A673 (cell line): ENCODE measurements at regions not wholly inside any gene's neighbourhood (a gene's known extent, or its start where the extent isn't known, plus 50 kb on each side); places are given as distances from the start of the nearest gene placed in this dataset.

Source experiments
- BruUV-seq: library from RNA; stranded (reverse); fragments of 400-500 nt; replicated peaks from 2 replicates; lab custom pipeline; 2021; lab: Mats Ljungman, UMichigan
- CTCF ChIA-PET: fragments of 300-600 bp; sonication (Branson Sonifier 250); formaldehyde crosslinking; loops from one replicate; lab custom pipeline; 2022; ENCODE audit warnings: antibody characterized with exemption; lab: Charles Lee
- POLR2A ChIA-PET: fragments of 300-600 bp; sonication (Branson Sonifier 250); formaldehyde crosslinking; loops from one replicate; lab custom pipeline; 2022; ENCODE audit warnings: antibody characterized with exemption; ENCODE audit not compliant: low non-redundant PET; lab: Charles Lee
- DNase-seq: peaks from one replicate; pipeline ENCODE4 v3.0.0-alpha.2; 2015; ENCODE audit warnings: low spot score
- H3K27ac ChIP-seq: fragments of 200-600 bp; sonication (generic); 2 replicates; pipeline ENCODE4 v1.5.1; 2016; ENCODE audit warnings: mixed run types, low read depth, mild to moderate bottlenecking, mixed read lengths, antibody characterized with exemption, low read length; ENCODE audit not compliant: poor library complexity, severe bottlenecking
- H3K27me3 ChIP-seq: fragments of 200-600 bp; sonication (generic); replicated peaks from 2 replicates; pipeline ENCODE4 v1.6.1; 2017; ENCODE audit warnings: mixed run types, low read depth, mild to moderate bottlenecking, mixed read lengths, antibody characterized with exemption, low read length; ENCODE audit not compliant: insufficient read depth, poor library complexity
- H3K36me3 ChIP-seq: fragments of 200-600 bp; sonication (generic); 2 replicates; pipeline ENCODE4 v1.6.1; 2016; ENCODE audit warnings: mixed run types, mild to moderate bottlenecking, mixed read lengths, antibody characterized with exemption, low read length; ENCODE audit not compliant: insufficient read depth, poor library complexity, severe bottlenecking
- H3K4me1 ChIP-seq: fragments of 200-600 bp; sonication (generic); 2 replicates; pipeline ENCODE4 v1.6.1; 2017; ENCODE audit warnings: mixed run types, mild to moderate bottlenecking, mixed read lengths, antibody characterized with exemption, low read length; ENCODE audit not compliant: insufficient read depth, poor library complexity, severe bottlenecking
- H3K4me3 ChIP-seq: fragments of 200-600 bp; sonication (generic); 2 replicates; pipeline ENCODE4 v1.5.1; 2016; ENCODE audit warnings: low read depth, mixed run types, mild to moderate bottlenecking, mixed read lengths, low read length; ENCODE audit not compliant: poor library complexity, severe bottlenecking
- H3K9me3 ChIP-seq: fragments of 200-600 bp; sonication (generic); 2 replicates; pipeline ENCODE4 v1.6.1; 2016; ENCODE audit warnings: mixed run types, low read depth, mild to moderate bottlenecking, mixed read lengths, antibody characterized with exemption, low read length; ENCODE audit not compliant: poor library complexity, severe bottlenecking
- EZH2 ChIP-seq: fragments of 200-600 bp; sonication (generic); IDR thresholded peaks from 2 replicates; pipeline ENCODE4 v1.6.1; 2017; ENCODE audit warnings: borderline replicate concordance, low read depth, mild to moderate bottlenecking, mixed read lengths, antibody characterized with exemption, low read length; ENCODE audit not compliant: poor library complexity, severe bottlenecking
- intact Hi-C: fragments of 100-400 bp; cut with micrococcal nuclease; formaldehyde crosslinking; loops from one replicate; pipeline ENCODE4 v1.10.0; 2022; ENCODE audit not compliant: unreplicated experiment
- TF ChIP-seq, protein P1 (sequence below): fragments of 300-800, 200-600 bp; sonication (generic); conservative IDR thresholded peaks from 2 replicates; pipeline ENCODE4 v1.5.1; 2017; ENCODE audit warnings: low read depth, mild to moderate bottlenecking, antibody characterized with exemption, low read length, moderate library complexity, mixed read lengths

GRCh38 chr7:117950601-117951260 is 77.5 kb upstream of the CTTNBP2 start:
- POLR2A ChIA-PET, result no interaction called here
- intact Hi-C loops, result no loop called here
- no peaks in the 10 kb centered on the region for H3K27me3 ChIP-seq

GRCh38 chr7:117951285-117951684 is 78.0 kb upstream of the CTTNBP2 start:
- CTCF ChIA-PET, result no interaction called here
- no peak overlapping the region for H3K4me3 ChIP-seq

More at GRCh38 chr7:117950601-117951260, 77.5 kb upstream of the CTTNBP2 start:
- H3K27ac ChIP-seq, result no peak overlapping the region
- H3K4me3 ChIP-seq, result no peak overlapping the region
- BruUV-seq, result no TSS peak
- H3K9me3 ChIP-seq, result no peaks in the 10 kb centered on the region
- TF ChIP-seq, protein P1, sequence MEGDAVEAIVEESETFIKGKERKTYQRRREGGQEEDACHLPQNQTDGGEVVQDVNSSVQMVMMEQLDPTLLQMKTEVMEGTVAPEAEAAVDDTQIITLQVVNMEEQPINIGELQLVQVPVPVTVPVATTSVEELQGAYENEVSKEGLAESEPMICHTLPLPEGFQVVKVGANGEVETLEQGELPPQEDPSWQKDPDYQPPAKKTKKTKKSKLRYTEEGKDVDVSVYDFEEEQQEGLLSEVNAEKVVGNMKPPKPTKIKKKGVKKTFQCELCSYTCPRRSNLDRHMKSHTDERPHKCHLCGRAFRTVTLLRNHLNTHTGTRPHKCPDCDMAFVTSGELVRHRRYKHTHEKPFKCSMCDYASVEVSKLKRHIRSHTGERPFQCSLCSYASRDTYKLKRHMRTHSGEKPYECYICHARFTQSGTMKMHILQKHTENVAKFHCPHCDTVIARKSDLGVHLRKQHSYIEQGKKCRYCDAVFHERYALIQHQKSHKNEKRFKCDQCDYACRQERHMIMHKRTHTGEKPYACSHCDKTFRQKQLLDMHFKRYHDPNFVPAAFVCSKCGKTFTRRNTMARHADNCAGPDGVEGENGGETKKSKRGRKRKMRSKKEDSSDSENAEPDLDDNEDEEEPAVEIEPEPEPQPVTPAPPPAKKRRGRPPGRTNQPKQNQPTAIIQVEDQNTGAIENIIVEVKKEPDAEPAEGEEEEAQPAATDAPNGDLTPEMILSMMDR, result no peak
- no peak for TF ChIP-seq EZH2
- H3K4me1 ChIP-seq, result no peaks in the 10 kb centered on the region
- no peak for DNase-seq
- H3K36me3 ChIP-seq, result no peaks in the 10 kb centered on the region
- CTCF ChIA-PET, result no interaction called here

GRCh38 chr7:117951691-117952280 is 78.5 kb upstream of the CTTNBP2 start:
- ChIA-PET POLR2A (no interaction called here), CTCF (no interaction called here)
- no peaks in the 10 kb centered on the region for H3K36me3 ChIP-seq
- DNase-seq, result no peak
- intact Hi-C loops, result no loop called here
- H3K4me3 ChIP-seq, result no peak overlapping the region
- no peaks in the 10 kb centered on the region for H3K4me1 ChIP-seq
- BruUV-seq, result no TSS peak
- TF ChIP-seq EZH2, result no peak
- TF ChIP-seq, protein P1, result no peak
- no peaks in the 10 kb centered on the region for H3K27me3 ChIP-seq
- H3K27ac ChIP-seq, result no peak overlapping the region
- no peaks in the 10 kb centered on the region for H3K9me3 ChIP-seq

More at GRCh38 chr7:117951285-117951684, 78.0 kb upstream of the CTTNBP2 start:
- Histone ChIP-seq H3K27me3 (no peaks in the 10 kb centered on the region), H3K4me1 (no peaks in the 10 kb centered on the region), H3K9me3 (no peaks in the 10 kb centered on the region), H3K27ac (no peak overlapping the region), H3K36me3 (no peaks in the 10 kb centered on the region)
- BruUV-seq, result no TSS peak
- POLR2A ChIA-PET, result no interaction called here
- DNase-seq, result no peak
- TF ChIP-seq, protein P1, result no peak
- TF ChIP-seq EZH2, result no peak
- intact Hi-C loops, result no loop called here
